OCI-LY7 (cell line): ENCODE measurements at regions not wholly inside any gene's neighbourhood (a gene's known extent, or its start where the extent isn't known, plus 50 kb on each side); places are given as distances from the start of the nearest gene placed in this dataset.

ENCODE experiments used
- BruUV-seq: library from RNA; stranded (reverse); fragments of 400-500 nt; replicated peaks from 2 replicates; lab custom pipeline; 2021; lab: Mats Ljungman, UMichigan
- CTCF ChIA-PET: fragments of 300-600 bp; sonication (Branson Sonifier 250); formaldehyde crosslinking; loops from one replicate; lab custom pipeline; 2022; ENCODE audit warnings: antibody characterized with exemption; ENCODE audit not compliant: unreplicated experiment; lab: Charles Lee
- POLR2A ChIA-PET: fragments of 300-600 bp; sonication (Branson Sonifier 250); formaldehyde crosslinking; loops from one replicate; lab custom pipeline; 2022; ENCODE audit warnings: antibody characterized with exemption; lab: Charles Lee
- DNase-seq: peaks from one replicate; pipeline ENCODE4 v3.0.0-alpha.2; 2015; ENCODE audit warnings: low spot score
- H2AFZ ChIP-seq: fragments of 200-600 bp; sonication (generic), shearing (Covaris generic); 2 replicates; pipeline ENCODE4 v1.6.1; 2014; ENCODE audit warnings: mild to moderate bottlenecking, antibody characterized with exemption, low read length, moderate library complexity
- H3K27ac ChIP-seq: fragments of 200-600 bp; sonication (generic); 2 replicates; pipeline ENCODE4 v1.5.1; 2014; ENCODE audit warnings: mixed run types, low read depth, mild to moderate bottlenecking, moderate library complexity, low read length, inconsistent platforms; ENCODE audit not compliant: poor library complexity, severe bottlenecking
- H3K36me3 ChIP-seq: fragments of 200-600 bp; sonication (generic); 2 replicates; pipeline ENCODE4 v1.6.1; 2014; ENCODE audit warnings: mild to moderate bottlenecking, antibody characterized with exemption, low read length, moderate library complexity, mixed read lengths; ENCODE audit not compliant: insufficient read depth
- H3K4me1 ChIP-seq: fragments of 200-600 bp; sonication (generic); 2 replicates; pipeline ENCODE4 v1.5.1; 2014; ENCODE audit warnings: mild to moderate bottlenecking, low read length; ENCODE audit not compliant: insufficient read depth, poor library complexity, severe bottlenecking
- H3K4me2 ChIP-seq: fragments of 200-600 bp; sonication (generic); 2 replicates; pipeline ENCODE4 v1.6.1; 2014; ENCODE audit warnings: mild to moderate bottlenecking, low read length
- H3K4me3 ChIP-seq: fragments of 200-600 bp; sonication (generic); 2 replicates; pipeline ENCODE4 v1.5.1; 2014; ENCODE audit warnings: mild to moderate bottlenecking, low read depth, low read length; ENCODE audit not compliant: poor library complexity, severe bottlenecking
- H3K79me2 ChIP-seq: fragments of 200-600 bp; sonication (generic); 2 replicates; pipeline ENCODE4 v1.6.1; 2016; ENCODE audit warnings: low read depth, mild to moderate bottlenecking, low read length, moderate library complexity, mixed read lengths; ENCODE audit not compliant: insufficient read depth
- H3K9me2 ChIP-seq: fragments of 200-600 bp; sonication (generic); 2 replicates; pipeline ENCODE4 v1.6.1; 2016; ENCODE audit warnings: mild to moderate bottlenecking, low read length, mixed read lengths; ENCODE audit not compliant: insufficient read depth
- H3K9me3 ChIP-seq: fragments of 200-600 bp; sonication (generic); 2 replicates; pipeline ENCODE4 v1.6.1; 2014; ENCODE audit warnings: mild to moderate bottlenecking, mixed run types, low read length, mixed read lengths
- H4K20me1 ChIP-seq: fragments of 200-600 bp; sonication (generic); 2 replicates; pipeline ENCODE4 v1.6.1; 2014; ENCODE audit warnings: mild to moderate bottlenecking, antibody characterized with exemption, low read length, moderate library complexity, mixed read lengths; ENCODE audit not compliant: insufficient read depth
- CTCF ChIP-seq: fragments of 200-600 bp; sonication (generic); conservative IDR thresholded peaks from 2 replicates; pipeline ENCODE4 v1.5.1; 2014; ENCODE audit warnings: mild to moderate bottlenecking, antibody characterized with exemption, low read length, moderate library complexity, mixed read lengths
- EZH2phosphoT487 ChIP-seq: fragments of 200-600 bp; sonication (generic); IDR thresholded peaks from 2 replicates; pipeline ENCODE4 v1.6.1; 2018; ENCODE audit warnings: low read depth, borderline replicate concordance, mild to moderate bottlenecking, mixed run types, antibody characterized with exemption, low read length, moderate library complexity, mixed read lengths
- intact Hi-C: fragments of 100-400 bp; cut with micrococcal nuclease; formaldehyde crosslinking; loops from one replicate; pipeline ENCODE4 v1.10.0; 2022; ENCODE audit not compliant: unreplicated experiment

- BruUV-seq: no TSS peak
- POLR2A ChIA-PET: no interaction called here
These were observed 311.3 kb upstream of the KLHL29 start for GRCh38 chr2:23073671-23074070.

GRCh38 chr2:23077596-23077995 lies 307.4 kb upstream of the KLHL29 start:
- Histone ChIP-seq H3K36me3 (no peaks in the 10 kb centered on the region), H3K79me2 (no peaks in the 10 kb centered on the region), H2AFZ (no peak overlapping the region), H3K27ac (no peak overlapping the region), H3K9me3 (no peaks in the 10 kb centered on the region), H3K4me3 (no peak overlapping the region), H3K4me2 (no peak overlapping the region), H4K20me1 (no peaks in the 10 kb centered on the region), H3K9me2 (no peaks in the 10 kb centered on the region), H3K4me1 (no peaks in the 10 kb centered on the region)
- no TSS peak for BruUV-seq
- TF ChIP-seq CTCF: no peak
- no peak for TF ChIP-seq EZH2phosphoT487
- ChIA-PET POLR2A (no interaction called here), CTCF (no interaction called here)
- intact Hi-C loops: no loop called here
- no peak for DNase-seq

More at GRCh38 chr2:23073671-23074070, 311.3 kb upstream of the KLHL29 start:
- Histone ChIP-seq H3K27ac (no peak overlapping the region), H3K36me3 (no peaks in the 10 kb centered on the region), H3K4me2 (no peak overlapping the region), H3K79me2 (no peaks in the 10 kb centered on the region), H2AFZ (no peak overlapping the region), H3K4me3 (no peak overlapping the region), H3K9me2 (no peaks in the 10 kb centered on the region), H3K9me3 (no peaks in the 10 kb centered on the region), H4K20me1 (no peaks in the 10 kb centered on the region), H3K4me1 (no peaks in the 10 kb centered on the region)
- intact Hi-C loops: no loop called here
- DNase-seq: no peak
- TF ChIP-seq EZH2phosphoT487 (no peak), CTCF (no peak)
- CTCF ChIA-PET: no interaction called here

GRCh38 chr2:23078784-23079434 lies 306.1 kb upstream of the KLHL29 start:
- no peak overlapping the region for H3K4me2 ChIP-seq
- no peaks in the 10 kb centered on the region for H4K20me1 ChIP-seq
- no peak overlapping the region for H2AFZ ChIP-seq
- BruUV-seq: no TSS peak
- intact Hi-C loops: no loop called here
- TF ChIP-seq EZH2phosphoT487: no peak
- H3K9me2 ChIP-seq: no peaks in the 10 kb centered on the region
- no peaks in the 10 kb centered on the region for H3K79me2 ChIP-seq
- no peaks in the 10 kb centered on the region for H3K9me3 ChIP-seq
- CTCF ChIA-PET: no interaction called here
- no peak overlapping the region for H3K27ac ChIP-seq
- no peaks in the 10 kb centered on the region for H3K4me1 ChIP-seq
- DNase-seq: no peak
- H3K4me3 ChIP-seq: no peak overlapping the region
- POLR2A ChIA-PET: no interaction called here
- no peaks in the 10 kb centered on the region for H3K36me3 ChIP-seq
